DMS153 (cell line): ENCODE measurements at regions not wholly inside any gene's neighbourhood (a gene's known extent, or its start where the extent isn't known, plus 50 kb on each side); places are given as distances from the start of the nearest gene placed in this dataset.
"Not testable (repeated sequence)": the region's sequence is repeated elsewhere in the genome, so short reads cannot be mapped to it uniquely, and the experiment has no call there.

ENCODE experiments used
- DNase-seq: peaks from one replicate; lab custom pipeline; 2025; lab: John Stamatoyannopoulos, UW

DNA sequence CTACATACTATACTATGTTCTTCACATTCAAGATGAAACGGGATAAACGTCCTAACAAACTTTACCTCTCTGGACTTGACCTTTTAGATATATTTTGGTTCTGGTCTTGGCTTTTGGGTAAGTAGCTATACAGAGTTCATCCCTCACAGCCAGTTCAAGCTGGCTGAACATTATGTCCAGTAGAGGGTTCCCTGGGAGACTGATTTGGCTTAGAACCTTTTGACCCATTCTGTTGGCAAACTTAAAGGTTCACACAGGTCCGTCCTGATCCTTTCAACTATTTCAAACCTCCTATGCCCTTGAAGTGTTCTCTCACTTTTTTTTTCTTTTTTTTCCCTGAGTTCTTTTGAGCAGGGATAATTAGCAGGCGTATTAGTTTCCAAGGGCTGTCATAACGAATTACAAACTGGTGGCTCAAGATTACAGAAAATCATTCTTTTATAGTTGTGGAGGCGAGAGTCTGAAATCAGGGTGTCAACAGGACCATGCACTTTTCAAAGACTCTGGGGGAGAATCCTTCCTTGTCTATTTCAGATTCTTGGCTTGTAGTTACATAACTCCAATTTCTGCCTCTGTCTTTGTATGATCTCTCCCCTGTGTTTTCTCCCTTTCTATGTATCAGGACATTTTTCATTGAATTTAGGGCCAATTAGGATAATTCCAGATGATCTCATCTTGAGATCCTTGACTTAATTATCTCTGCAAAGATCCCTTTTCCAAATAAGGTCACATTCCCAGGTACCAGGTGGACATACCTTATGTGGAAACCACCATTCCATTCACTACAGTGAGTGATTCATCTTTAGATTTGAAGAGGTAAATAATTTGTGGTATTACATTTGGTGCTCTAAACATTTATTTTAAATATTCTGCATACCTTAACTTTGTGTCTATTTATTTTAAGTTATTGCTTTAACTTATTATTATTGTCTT, 257.4 kb upstream of the USP25 start:
- DNase-seq: no peak

DNA sequence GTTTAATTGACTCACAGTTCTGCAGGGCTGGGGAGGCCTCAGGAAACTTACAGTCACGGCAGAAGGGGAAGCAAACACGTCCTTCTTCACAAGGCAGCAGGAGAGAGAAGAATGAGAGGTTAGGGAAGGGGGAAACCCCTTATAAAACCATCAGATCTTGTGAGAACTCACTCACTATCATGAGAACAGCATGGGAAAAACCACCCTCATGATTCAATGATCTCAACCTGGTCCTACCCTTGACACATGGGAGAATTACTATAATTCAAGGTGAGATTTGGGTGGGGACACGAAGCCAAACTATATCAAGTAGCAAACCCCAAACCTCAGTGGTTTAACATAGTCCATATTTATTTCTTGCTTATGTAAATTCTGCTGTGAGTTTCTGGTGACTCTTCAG, 252.0 kb upstream of the USP25 start:
- DNase-seq: not testable (repeated sequence)

DNA sequence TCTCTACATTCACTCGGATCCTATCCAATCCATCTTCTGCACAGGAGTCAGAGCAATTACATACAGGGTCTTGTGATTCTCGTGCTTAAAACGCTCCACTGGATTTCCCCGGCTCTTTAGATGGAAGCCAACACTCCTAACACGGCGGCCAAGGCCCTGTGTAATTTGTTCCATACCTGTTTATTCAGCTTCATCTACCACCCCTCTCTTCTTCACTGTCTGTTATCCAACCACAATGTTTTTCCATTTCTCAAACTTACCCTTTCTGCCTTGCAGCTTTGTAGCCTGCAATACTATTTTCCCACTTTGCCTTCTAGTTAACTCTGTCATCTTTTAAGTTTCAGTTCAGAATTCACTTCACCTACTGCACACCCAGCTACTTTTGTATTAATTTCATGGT, 249.6 kb upstream of the USP25 start:
- no peak for DNase-seq

DNA sequence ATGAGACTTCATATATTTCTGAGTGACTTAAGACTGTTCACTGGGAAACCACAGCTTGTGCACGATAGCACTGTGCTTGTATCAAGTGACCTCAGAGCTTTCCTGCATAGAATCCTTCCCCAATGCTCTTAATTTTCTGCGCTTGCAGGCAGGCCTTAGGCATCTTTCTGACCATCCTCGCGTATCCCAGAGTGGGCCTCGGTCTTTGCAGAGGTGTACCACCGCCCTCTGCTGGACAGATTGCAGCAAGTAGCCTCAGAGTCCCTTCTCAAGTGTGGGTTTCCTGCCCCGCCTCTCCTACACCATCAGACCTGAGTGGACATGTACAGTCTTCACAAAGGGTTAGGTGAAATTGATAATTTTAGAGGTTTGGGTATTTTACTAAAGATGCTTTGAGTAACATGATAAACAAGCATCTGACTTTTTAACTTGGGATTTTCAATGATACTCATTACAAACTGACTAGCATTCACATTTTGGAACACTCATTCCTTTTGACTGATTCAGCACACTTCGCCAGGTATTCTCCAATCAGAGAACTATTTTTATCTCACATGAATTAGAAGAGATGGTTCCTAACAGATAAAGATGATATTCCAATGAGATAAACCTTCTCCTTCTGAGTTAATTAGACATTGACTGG, 246.5 kb upstream of the USP25 start:
- peak; percentile 48 for DNase-seq

DNA sequence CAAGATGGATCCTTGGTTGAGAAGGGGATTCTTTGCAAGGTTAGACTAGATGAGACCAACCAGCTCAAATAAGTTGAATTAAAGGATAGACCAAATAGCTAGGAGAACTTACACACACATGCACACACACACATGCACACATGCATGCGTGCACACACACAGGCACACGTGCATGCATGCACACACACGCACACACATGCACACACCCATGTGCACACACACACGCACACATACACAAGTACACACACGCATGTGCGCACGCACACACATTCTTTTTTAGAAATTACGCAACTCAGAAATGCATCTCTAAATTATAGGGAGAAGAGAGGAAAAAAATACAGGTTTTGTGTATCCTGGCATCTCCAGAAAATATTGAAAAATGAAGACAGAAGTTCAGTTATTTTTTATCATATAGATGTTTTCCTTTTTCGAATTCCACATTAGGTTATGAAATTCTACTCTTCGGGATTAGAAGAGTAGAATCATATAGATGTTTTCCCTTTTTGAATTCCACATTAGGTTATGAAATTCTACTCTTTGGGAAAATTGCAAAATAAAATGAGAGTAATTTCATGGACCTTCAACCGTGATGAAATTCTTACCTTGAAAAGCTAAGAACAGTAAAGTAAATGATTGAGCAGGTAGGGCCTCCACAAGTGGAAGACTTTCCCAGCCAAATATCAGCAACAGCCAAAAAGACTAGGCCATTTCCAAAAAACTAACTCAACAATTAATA, 243.2 kb upstream of the USP25 start:
- DNase-seq: no peak

DNA sequence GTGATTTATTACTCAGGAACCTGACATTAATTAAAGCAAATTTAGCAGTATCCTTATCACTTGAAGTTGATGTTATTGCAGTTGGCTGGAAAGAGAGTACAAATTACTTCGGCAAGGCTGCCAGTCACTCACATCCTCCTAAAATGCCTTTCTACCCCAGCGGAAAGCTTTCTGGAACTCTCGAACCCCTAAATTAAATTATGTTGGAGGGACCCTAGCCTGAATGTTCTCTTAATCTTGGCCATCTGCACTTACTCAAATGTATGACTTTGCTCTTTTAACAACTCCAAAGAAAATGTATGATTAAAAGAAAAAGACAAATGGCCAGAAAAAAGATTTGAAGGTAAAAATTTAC, 242.6 kb upstream of the USP25 start:
- DNase-seq: no peak

DNA sequence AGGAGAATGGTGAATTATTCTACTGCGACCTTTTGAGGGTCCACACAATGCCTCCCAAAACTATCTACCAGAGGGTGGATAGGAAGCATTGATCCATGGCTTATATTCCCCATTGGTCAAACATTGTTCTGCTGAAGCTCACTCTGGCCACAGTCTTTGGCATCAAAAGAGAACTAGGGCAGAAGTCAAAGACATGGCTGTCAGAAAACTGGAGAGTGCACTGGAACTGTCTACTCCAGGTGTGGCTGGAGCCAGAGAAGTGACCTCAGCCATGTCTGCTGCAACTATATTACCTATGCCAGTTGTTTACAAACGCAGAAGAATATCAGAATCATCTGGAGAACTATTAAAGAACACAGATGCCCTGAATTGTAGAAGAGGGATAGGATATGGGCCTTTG, 238.7 kb upstream of the USP25 start:
- no peak for DNase-seq

DNA sequence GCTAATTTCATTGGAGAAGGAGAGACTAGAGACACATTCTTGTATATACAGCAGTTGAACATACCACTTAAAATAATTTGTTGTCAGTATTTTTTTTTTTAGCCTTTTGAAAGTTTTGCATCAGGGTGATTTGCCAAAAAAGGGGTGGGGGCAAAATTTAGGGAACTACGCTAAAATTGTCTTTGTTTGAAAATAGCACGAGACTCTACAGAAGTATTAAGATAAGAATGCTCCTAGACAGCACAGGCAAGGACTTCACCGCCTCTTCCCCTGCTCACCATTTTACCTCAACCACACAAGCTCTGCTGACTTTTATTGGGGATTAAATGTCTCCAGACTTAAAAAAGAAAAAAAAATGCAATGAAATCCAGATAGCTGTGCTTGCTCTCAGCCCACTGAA, 236.1 kb upstream of the USP25 start:
- DNase-seq: no peak

DNA sequence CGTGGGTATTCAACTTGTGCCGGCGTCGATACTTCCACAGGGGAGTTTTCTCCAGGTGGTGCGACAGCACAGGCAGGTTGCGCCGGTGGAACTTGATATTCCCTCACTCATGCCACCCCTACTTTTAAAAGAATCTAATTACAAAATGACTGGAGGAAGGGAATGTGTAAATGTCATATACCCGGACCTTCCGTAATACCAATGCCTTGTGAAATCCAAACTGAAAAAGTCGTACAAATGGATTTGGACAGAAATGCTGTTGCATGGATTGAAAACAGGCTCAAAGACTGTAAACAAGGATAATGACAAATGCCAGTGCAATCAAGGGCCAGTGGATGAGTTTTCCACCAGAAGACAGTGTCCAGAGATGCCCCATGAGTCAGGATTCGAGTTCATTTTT, 235.3 kb upstream of the USP25 start:
- DNase-seq: no peak

DNA sequence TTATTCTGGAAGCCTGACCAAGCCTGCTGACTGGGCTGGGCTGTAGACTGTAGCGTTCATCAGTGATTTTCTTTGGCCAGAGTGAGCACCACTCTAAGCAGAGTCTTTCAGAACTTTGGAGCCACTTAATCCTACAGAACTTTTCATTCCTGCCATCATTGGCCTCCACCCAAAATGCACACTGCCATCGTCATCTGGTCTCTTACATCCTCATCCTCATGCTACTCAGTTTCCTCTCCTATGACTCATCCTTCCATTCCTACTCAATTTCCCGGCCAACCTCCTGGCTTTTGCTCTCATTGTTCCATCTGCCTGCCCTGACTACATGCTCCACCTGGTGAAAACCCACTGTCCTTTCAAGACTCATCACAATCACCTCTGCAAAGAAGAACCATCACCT, 233.8 kb upstream of the USP25 start:
- DNase-seq: no peak

DNA sequence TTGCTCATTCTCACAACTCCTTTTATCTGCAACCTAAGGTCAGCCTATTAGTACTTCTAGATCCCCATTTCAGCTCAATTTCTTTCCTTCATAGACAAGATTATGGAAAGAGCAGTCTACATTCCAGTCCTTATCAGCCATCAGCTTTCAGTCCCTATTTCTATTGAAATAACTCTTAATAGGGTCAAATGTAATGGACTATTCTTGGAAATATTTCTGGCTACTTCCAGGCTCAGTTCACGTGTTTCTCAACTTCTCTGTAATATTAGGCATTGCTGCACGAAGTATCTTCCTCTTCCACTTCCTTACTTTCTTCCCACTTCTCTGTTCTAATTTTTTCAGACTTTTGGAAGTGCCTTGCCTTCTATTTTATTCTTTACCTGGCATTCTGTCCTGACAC, 232.9 kb upstream of the USP25 start:
- DNase-seq: no peak

DNA sequence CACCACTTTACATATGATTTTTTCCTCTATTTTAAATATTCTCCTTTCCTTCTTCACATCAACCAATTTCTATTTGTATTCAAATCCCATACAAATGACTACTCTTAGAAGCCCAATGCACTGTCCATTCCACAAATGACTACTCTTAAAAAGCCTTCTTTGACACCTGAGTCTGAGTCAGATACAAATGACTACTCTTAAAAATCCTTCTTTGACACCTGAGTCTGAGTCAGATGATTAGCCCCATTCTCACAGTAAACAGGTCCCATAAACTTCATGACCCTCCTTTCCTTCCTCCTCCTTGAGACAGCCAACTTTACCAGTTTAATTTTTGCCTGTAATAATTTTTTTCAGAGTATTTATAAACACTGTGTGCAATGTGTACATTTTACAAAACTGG, 231.3 kb upstream of the USP25 start:
- no peak for DNase-seq

DNA sequence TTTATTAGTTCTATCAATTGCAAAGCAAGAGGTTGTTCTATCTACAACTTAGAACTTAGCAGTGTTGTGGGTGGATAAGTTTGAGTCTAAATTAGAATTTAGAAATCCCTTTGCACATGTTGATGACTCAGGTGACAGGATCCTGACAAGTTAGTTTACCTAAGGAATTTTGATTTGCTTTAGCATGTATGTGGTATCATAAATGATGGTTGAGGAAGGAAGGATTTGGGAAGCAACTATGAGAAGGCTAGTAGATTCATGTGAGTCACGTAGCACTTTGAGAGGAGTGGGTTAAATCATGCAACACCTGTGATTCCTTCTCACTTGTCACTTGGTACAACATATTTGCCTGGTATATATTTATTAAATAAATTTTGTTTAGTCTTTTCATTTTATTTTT, 223.7 kb upstream of the USP25 start:
- DNase-seq: no peak

DNA sequence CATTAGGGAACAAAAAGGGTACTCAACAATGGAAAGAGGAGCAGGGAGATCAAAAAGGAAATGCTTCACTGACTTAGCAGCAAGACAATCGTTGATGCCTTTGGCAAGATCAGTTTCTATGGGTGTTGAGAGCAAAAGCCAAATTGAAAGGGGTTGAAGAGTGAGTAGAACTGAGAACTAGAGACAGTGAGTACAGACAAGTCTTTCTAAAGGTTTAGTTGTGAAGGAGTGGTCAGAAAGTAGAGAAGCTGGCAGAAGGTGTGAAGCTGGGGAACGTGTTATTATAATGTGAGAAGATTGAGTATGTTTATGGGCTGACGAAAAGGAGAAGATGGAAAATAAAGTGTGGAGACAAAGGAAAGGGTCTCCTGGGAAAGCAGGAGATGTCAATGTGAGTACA, 221.2 kb upstream of the USP25 start:
- no peak for DNase-seq

DNA sequence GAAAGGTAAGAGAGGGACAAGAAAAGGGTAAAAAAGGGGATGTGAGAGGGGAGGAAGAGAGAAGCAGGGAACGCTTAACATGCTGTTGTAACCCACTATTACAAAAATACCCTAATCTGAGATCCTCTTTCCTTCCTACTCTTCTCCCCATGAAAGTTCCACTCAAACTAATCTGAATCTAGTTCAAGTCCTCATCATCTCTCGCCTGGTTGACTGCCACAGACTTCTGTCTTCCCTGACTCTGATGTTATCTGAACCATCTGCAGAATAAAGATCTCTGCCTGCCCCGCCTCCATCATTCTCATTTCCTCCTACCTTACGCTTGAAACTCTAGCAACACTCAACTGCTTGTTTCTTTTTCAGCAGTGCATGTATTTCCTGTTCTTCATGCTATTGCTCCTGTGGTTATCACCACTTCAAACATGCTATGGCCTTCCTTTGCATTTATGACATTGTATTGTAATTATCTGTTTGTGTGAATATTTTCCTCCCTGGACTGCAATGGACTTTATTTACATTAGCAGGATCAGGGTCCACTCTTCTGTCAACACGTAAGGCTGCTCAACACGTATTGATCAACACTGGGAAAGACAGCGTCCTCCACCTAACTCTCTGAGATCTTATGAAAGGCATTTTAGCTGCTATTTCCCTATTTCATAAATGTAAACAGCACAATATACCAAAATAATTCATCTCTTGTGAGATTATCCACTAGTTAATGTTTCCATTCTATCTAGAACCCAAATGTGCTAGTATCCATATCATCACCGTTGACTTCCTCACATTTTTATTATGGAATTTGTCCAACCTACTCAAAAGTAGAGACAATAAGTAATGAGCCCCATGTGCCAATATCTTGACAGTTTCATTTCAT, 215.5 kb upstream of the USP25 start:
- DNase-seq: no peak

DNA sequence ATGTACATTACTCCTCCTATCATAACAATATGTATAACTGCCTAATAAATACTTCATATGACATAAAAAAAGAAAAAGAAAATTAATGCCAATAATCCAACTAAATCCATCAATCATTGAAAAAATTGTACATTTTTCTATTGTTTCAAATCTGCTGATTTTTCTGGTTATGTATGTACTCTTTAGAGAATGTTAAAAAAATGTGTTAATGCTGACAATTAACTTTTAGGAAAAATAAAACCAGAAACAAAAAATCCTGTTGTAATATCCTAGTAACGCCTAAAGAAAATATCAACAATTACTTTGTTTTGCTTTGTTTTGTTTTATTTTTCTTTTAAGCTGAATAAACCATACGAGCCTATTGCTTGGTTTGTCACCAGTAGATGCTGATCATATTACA, 213.9 kb upstream of the USP25 start:
- no peak for DNase-seq

DNA sequence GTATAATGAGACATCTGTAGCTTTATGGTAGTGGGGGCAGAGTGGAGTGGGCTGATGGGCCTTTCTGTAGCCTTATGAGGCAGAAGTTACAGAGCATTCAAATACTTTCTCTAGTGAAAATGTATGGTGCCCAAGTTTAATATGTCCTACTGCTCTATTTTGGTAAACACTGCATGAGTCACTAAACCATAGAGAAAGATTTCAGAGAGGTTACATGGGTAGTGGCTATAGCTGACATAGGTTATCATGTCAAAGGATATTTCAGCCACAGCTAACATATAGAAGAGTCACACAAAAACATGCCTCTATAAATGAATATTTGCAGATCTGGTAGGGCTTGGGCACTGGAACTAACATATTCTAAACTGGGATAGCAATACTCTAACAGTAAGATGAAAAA, 212.4 kb upstream of the USP25 start:
- no peak for DNase-seq

DNA sequence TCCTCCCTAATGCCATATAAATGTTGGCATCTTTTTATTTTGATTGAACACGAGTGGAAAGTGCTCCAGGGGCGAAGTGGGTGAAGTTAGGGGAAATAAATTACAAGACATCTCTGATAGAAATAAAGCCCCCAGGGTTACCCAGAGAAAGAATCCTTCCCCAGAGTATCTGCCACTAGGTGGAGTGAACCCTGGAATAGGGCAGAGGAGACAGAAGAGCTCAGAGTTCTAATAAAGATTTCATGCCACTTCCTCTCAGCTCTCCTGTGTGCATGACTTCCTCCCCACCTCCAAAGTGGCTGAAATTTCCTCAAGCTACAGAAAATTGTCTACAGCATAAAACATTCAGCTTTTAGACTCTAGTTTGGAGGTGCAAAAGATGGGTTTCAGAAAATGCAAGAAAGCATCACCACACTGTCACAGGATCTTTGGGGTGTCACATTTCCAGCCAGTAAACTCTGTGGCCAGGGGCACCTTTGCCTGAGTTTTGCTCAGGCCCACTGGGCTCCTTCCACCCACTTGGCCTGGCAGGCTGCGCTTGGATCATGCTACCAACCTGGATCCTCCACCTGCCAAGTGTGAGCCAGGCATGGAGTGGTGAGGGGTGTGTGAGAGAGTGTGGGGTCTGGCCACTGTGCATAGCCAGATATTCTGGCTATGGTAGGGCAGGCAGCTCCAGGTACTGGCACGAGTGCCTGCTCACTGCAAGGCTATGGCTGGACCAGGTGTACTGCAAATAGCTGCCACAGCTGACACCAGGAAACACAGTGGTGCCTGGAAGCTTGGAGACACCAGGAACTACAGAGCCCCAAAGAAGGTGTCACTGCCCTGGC, 208.8 kb upstream of the USP25 start:
- DNase-seq: no peak

DNA sequence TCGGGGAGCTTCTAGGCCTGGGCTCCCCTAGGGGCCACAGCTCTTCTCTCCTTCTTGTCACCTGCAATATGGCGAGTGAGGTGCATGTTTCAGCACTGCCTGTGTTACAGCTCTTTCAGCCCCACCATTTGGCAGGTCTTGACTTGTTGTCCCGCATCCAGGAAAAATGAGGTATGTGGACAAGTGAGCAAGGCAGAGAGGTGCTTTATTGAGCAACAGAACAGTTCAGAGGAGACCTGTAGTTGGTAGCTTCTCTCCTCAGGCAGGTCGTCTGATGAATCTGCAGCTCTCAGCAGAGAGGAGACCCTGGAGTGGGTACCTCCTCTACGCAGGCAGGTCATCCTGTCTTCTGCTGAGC, 208.2 kb upstream of the USP25 start:
- DNase-seq: no peak

DNA sequence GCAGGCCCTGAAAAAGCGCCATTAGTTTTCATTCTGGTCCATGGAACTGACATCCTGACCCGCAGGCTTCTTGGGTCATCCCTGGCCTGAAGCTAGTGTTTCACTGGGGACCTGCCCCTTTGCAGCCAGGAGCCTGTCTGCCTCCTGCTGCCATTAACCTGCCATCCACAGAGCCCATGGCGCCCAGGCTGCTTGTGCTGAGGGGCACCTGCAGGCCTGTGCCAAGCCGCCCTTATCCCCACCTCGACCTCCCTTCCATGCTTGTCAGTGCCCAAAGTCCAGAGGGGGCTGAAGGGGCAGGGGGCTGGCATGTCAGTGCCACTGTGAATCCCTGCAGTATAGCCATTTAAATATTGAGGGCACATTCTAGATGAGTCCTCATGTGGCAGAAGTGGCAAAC, 207.6 kb upstream of the USP25 start:
- DNase-seq: no peak

DNA sequence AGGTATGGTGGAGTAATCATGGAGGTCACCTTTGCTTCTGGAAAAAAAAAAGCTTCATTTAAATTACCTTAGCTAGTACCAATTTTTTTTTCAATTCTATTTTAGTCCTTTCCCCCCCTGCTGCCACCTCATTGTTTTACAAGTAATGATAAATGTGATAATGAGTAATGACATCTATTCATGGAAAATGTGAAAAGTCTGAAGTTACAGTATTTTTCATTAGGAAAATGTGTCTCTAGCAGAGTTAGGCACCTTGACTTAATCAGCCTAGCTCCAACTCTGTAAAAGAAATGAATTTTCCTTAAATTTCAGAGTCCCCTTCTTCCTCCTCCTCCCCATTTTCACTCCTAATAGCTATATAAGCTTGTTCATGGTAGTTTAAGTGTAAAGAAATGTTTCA, 204.9 kb upstream of the USP25 start:
- DNase-seq: no peak
